HG02798 (cell line): ENCODE measurements at regions not wholly inside any gene's neighbourhood (a gene's known extent, or its start where the extent isn't known, plus 50 kb on each side); places are given as distances from the start of the nearest gene placed in this dataset.

Source experiments
- ATAC-seq: cut with Tn5 transposase; IDR thresholded peaks from one replicate; pipeline ENCODE4 v1.9.1; 2021; ENCODE audit warnings: mild to moderate bottlenecking; ENCODE audit not compliant: unreplicated experiment, poor library complexity

DNA sequence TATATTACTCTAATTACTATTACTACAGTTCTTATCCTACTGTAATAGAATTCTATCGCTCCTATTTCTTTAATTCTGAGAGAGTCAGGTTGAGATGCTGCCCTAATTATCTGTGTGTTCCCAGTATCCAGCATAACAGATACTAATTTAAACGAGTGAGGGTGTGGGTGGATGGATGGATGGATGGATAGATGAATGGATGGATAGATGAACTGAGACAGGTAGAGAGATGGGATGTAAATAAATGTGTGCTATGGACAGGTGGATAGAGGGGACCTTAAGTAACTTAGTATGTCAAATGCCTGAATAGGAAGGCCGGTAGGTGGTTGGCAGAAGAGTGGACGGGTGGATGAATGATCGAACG, 143.6 kb upstream of the ADRA1B start:
- no peak for ATAC-seq

DNA sequence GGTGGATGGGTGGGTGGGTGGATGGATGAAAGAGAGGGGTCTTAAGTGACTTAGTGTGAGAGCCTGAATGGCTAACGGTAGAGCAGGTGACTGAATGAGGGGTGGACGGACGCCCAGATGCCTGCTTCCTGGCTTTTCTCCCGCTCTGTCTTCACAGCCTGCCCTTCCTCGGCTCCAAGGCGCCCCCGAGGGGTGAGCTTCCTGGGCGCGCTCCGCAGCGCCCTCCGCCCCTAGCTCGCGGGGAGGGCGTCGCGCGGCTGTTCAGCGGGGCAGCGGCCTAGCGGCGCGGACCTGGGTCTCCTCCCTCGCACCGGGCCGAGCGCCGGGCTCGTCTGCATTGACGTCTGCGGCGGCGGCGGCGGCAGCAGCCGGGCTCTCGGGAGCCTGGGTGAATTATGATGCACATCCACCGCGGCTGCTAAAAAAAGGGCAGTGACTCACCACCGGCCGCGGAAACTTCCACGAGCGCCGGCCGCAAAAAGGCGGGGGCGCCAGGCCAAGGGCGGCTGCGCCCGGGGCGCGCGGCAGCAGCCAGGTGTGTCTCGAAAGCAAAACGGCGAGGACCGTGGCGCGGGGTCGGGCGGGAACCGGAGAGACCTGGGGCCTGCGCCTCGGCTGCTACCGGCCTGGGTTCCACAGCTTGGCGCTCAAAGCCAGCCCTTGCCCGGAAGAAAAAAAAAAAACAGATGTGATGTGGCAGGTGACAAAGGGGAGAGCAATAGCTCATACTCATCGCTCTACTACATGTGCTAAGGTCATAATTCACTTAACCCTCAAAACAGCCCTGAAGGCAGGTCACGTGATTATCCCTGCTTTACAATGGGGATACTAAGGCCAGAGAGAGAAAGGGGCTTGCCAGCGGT, 143.0 kb upstream of the ADRA1B start:
- peak; percentile 92 for ATAC-seq

GRCh38 chr5:159774476-159775031, 141.7 kb upstream of the ADRA1B start:
- ATAC-seq, result no peak

DNA sequence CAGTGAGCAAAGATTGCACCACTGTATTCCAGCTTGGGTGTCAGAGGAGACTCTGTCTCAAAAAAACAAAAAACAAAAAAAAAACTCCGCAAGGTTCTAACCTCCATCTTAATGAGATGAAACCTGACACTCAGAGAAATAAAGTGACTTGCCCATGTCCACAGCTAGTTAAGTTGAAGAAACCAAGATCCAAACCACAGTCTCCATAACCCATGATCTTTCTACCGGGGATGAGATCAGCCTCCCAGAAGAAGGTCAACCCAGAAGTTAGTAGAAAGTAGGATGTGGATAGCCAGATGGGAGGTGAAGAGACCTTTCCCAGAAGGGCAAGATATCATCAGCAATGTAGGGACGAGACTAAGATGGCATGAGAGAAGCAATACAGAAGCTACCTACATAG, 140.4 kb upstream of the ADRA1B start:
- ATAC-seq, result no peak

DNA sequence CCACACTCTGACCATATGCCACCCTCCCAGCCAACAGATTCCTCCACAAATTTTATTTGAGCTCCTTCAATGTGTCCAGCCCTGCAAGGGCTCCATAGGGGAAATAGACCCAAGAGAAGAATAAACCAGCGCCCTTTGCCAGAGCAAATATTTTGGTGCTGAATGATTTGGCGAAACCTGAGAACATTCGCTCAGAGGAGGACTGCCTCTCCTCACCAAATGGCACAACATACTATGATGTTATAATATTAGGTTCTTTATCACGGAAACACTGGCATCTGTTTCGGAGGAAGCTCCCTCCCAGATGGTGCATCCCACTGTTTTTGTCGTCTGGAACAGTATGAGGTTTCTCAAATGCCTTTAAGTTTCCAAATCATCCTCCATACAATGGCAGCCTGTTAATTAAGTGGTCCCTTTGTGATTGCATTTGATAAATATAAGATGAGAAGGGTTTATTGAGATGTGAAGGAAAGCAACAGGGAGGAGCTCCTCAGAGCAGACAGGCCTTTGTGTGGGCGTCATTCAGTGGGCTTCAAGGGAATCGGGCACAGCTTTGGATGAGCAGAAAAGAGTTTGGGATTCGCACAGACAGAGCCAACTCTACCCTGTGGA, 139.1 kb upstream of the ADRA1B start:
- no peak for ATAC-seq

- no peak for ATAC-seq
Measured at GRCh38 chr5:159779481-159779880, 136.8 kb upstream of the ADRA1B start.

GRCh38 chr5:159780246-159780645, 136.0 kb upstream of the ADRA1B start:
- no peak for ATAC-seq

DNA sequence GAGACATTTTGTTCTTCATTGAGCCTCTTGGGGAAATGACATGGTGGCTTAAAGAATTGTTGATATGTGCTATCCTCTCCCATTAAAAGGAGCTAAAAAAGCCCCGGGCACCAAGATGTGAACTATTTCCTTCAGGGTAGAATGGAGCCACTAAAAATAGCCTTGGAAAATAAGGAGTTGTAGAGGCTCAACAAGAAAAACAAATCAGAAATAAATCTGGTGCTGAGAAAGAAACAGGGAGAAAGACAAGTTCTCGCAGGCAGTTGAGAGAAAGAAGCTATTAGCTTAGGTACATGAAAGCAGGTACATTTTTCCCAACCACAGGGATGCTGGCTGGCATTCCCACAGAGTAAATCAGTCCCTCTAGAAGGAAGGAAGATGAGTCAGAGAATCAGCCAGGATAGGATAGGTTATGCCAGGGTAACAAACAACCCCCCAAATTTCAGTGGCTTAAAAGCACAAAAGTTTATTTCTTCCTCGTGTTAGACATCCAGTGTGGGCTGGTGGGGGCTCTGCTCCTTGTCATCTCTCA, 134.6 kb upstream of the ADRA1B start:
- ATAC-seq, result no peak

GRCh38 chr5:159782197-159782994, 133.9 kb upstream of the ADRA1B start:
- peak; percentile 60 for ATAC-seq

- ATAC-seq, result no peak
Measured at GRCh38 chr5:159782995-159783300, 133.3 kb upstream of the ADRA1B start.

GRCh38 chr5:159783726-159784247, 132.5 kb upstream of the ADRA1B start:
- no peak for ATAC-seq

GRCh38 chr5:159784993-159785392, 131.3 kb upstream of the ADRA1B start:
- no peak for ATAC-seq

- no peak for ATAC-seq
Measured at GRCh38 chr5:159785656-159786055, 130.6 kb upstream of the ADRA1B start.

DNA sequence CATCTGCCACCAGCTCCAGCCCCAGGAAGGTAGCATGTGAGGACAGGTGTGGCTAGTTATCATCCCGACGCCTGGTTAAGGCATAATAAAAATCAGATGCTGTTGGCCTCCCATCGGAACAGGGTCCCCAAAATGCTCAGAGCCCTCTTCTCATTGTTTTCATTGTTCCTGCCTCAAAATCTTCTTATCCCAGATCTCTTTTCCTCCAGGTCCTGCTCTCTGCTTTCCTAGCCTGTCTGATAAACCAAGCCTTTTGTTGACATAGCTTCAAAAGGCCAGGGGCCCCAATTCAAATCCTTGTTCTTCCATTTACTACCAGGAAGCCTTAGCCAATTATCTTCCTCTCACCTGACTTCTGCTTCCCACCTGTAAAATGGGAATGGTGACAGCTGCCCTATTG, 130.1 kb upstream of the ADRA1B start:
- no peak for ATAC-seq

DNA sequence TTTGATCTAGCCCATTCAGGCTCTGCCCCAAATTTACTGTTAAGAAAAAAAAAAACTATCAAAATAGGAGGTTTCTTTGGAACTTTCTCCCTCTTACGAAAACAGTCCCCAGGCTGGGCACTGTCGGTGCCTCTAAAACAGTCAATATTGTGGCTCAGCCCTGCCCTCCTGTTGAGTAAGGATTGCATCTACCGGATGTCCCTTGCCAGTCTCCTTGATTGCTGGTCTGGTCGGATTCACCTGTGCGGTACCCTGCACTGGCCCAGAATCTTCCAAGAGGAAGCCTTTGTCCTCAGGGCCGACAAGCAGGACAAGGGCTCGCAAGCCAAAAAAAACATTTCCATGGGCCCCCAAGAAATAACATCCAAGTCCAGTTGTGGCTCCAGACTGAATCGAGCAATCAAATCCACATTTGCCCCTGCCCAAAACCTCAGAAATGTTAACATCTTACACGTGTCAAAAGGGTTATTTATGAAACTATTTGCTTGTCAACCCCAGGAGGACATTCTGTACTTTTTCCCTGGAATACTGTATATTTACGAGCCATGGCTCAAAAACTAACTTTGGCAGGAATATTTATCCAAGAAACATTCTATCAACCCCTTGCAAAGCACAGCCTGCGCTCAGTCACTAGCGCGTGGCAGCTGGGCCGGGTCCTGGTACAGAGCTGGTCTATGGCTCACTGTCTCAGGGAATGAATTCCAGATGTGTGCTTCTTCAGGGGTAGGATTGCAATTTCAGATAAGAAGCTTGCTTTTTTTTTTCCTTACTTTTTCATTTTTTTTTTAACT, 129.2 kb upstream of the ADRA1B start:
- ATAC-seq, result no peak

GRCh38 chr5:159787837-159788236, 128.4 kb upstream of the ADRA1B start:
- no peak for ATAC-seq

DNA sequence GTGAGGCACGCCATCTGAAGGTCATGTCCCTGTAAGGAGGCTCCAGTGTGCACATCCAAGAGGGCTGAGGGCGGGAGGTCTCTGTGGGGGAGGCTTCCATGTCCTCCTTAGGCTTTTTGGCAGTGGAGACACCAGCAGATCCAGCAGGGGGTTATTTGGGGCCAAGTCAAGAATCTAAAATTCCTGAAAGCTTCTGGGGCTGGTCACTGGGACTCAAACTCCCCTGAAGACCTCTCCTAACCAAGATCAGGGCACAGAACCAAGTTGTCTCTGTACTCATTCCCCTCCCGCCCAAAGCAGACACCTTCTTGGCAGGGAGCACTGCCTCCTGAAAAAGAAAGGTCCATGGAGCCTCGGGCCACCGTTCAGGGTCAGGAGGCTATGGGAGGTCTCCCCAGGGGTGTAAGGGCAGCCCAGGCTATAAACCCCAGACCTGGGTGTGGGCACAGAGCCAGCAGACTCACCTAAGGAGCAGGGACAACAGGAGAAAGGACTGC, 127.4 kb upstream of the ADRA1B start:
- no peak for ATAC-seq

GRCh38 chr5:159792180-159792579, 124.1 kb upstream of the ADRA1B start:
- no peak for ATAC-seq

DNA sequence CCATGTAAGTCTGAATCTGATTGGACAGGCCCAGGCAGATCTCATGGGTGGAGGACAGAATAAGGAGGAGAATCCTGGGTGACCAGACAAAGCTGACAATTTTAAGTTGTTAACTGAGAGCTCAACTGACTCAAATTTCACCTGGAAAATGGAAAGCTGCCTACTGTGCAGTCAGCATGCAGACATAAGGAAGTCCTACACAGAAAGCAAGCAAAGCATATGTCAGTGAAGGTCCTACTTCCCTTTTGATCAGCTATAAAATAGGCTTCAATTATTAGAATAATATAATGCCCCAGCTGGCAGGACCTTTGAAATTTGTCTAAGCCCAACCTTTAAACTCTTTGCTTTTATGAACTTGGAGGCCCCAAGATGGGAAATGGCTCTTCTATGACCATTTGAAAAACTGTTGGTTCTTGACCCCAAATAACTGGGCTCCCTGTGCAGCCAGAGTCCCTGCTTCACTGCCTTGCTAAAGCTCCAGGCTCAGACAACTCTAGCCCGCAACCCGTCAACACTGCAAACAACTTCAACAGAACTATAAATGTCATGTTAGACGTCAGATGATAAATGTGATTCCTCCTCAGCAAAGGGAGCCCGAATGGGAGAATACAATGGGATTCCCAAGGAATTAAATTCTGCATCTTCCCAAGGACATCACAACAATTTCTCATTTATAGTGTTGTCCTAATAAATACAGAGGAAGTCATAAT, 118.9 kb upstream of the ADRA1B start:
- ATAC-seq, result no peak
